Suprapubic skin (tissue), 4 donors: ENCODE measurements at regions not wholly inside any gene's neighbourhood (a gene's known extent, or its start where the extent isn't known, plus 50 kb on each side); places are given as distances from the start of the nearest gene placed in this dataset.
A peak's percentile ranks its signal among the peaks of the same experiment; 100 is the strongest.

Experiments used
- DNase-seq, 2 donors: peaks; one replicate each; pipeline ENCODE4 v3.0.0-alpha.2; 2019; ENCODE audit warnings: low spot score in 2 of 2
- H3K27ac ChIP-seq: fragments of 200-600 bp; sonication (generic); one replicate; pipeline ENCODE4 v1.5.1; 2019
- H3K27me3 ChIP-seq: fragments of 200-600 bp; sonication (generic); one replicate; pipeline ENCODE4 v1.5.1; 2019
- H3K36me3 ChIP-seq: fragments of 200-600 bp; sonication (generic); one replicate; pipeline ENCODE4 v1.5.1; 2019
- H3K4me1 ChIP-seq: fragments of 200-600 bp; sonication (generic); one replicate; pipeline ENCODE4 v1.5.1; 2019
- H3K4me3 ChIP-seq: fragments of 200-600 bp; sonication (generic); one replicate; pipeline ENCODE4 v1.5.1; 2019; ENCODE audit warnings: mild to moderate bottlenecking
- H3K9me3 ChIP-seq: fragments of 200-600 bp; sonication (generic); one replicate; pipeline ENCODE4 v1.5.1; 2019
- CTCF ChIP-seq, 2 donors: fragments of 200-600 bp in 1 of 2; fragments of 450-650 bp in 1 of 2; sonication (generic) in 1 of 2; IDR thresholded peaks; one replicate each; pipeline ENCODE4 v1.5.1; 2016 to 2019; ENCODE audit warnings: antibody characterized with exemption in 2 of 2, mild to moderate bottlenecking in 1 of 2, moderate library complexity in 1 of 2
- EP300 ChIP-seq: sonication (generic); formaldehyde crosslinking; IDR thresholded peaks from one replicate; pipeline ENCODE4 v1.6.1; 2017; ENCODE audit warnings: antibody characterized with exemption
- POLR2A ChIP-seq, 2 donors: fragments of 450-650 bp; IDR thresholded peaks; one replicate each; pipeline ENCODE4 v1.6.1; 2017; ENCODE audit warnings: antibody characterized with exemption in 2 of 2, mild to moderate bottlenecking in 2 of 2, moderate library complexity in 2 of 2
- POLR2AphosphoS5 ChIP-seq, 3 donors: sonication (generic); formaldehyde crosslinking; IDR thresholded peaks; one replicate each; pipeline ENCODE4 v1.6.1; 2017; ENCODE audit warnings: antibody characterized with exemption in 3 of 3
- WGBS: methylation state at CpG from one replicate; pipeline ENCODE4 v1.1.5; 2018; 5-methylcytosine and 5-hydroxymethylcytosine counted together

GRCh38 chr1:30512914-30513265 is 210.5 kb downstream of the MATN1 start:
- DNase-seq: peak in 1 of 2 donors; percentile 54

GRCh38 chr1:30511991-30512913 is 211.1 kb downstream of the MATN1 start:
- TF ChIP-seq CTCF (IDR thresholded peaks at IDR 0.05) (no peak), EP300 (no peak), POLR2A (IDR thresholded peaks at IDR 0.05) (no peak), POLR2AphosphoS5 (IDR thresholded peaks at IDR 0.05) (no peak)
- no peak overlapping the region for H3K27ac ChIP-seq
- DNase-seq: peak; percentile 53 to 68

More at GRCh38 chr1:30512914-30513265, 210.5 kb downstream of the MATN1 start:
- WGBS: 89% methylated on average over 8 of the region's 9 CpGs
- TF ChIP-seq CTCF (IDR thresholded peaks at IDR 0.05) (no peak), EP300 (no peak), POLR2A (IDR thresholded peaks at IDR 0.05) (no peak), POLR2AphosphoS5 (IDR thresholded peaks at IDR 0.05) (no peak)
- Histone ChIP-seq H3K4me1 (no peaks in the 10 kb centered on the region), H3K27ac (no peak overlapping the region), H3K4me3 (no peak overlapping the region), H3K9me3 (no peaks in the 10 kb centered on the region), H3K36me3 (no peaks in the 10 kb centered on the region), H3K27me3 (peaks cover 8% of the 10 kb centered on the region)

GRCh38 chr1:30511563-30511962 is 211.8 kb downstream of the MATN1 start:
- DNase-seq: peak in 1 of 2 donors; percentile 54
- 66% methylated on average over 6 of the region's 6 CpGs for WGBS

More at GRCh38 chr1:30511991-30512913, 211.1 kb downstream of the MATN1 start:
- Histone ChIP-seq H3K4me1 (no peaks in the 10 kb centered on the region), H3K4me3 (no peak overlapping the region), H3K36me3 (no peaks in the 10 kb centered on the region), H3K27me3 (peaks cover 8% of the 10 kb centered on the region), H3K9me3 (no peaks in the 10 kb centered on the region)
- WGBS: 63% methylated on average over 10 of the region's 18 CpGs

GRCh38 chr1:30511106-30511505 is 212.3 kb downstream of the MATN1 start:
- DNase-seq: peak in 1 of 2 donors; percentile 8
- Histone ChIP-seq H3K4me1 (no peaks in the 10 kb centered on the region), H3K36me3 (no peaks in the 10 kb centered on the region), H3K27me3 (peaks cover 8% of the 10 kb centered on the region), H3K4me3 (no peak overlapping the region), H3K27ac (no peak overlapping the region), H3K9me3 (no peaks in the 10 kb centered on the region)
- no peak for TF ChIP-seq EP300
- no peak for TF ChIP-seq CTCF (IDR thresholded peaks at IDR 0.05)
- TF ChIP-seq POLR2AphosphoS5 (IDR thresholded peaks at IDR 0.05): no peak
- TF ChIP-seq POLR2A (IDR thresholded peaks at IDR 0.05): no peak
- WGBS: 84% methylated on average over 5 of the region's 5 CpGs

More at GRCh38 chr1:30511563-30511962, 211.8 kb downstream of the MATN1 start:
- H3K27me3 ChIP-seq: peaks cover 8% of the 10 kb centered on the region
- H3K27ac ChIP-seq: no peak overlapping the region
- H3K4me1 ChIP-seq: no peaks in the 10 kb centered on the region
- no peak for TF ChIP-seq CTCF (IDR thresholded peaks at IDR 0.05)
- no peak for TF ChIP-seq POLR2A (IDR thresholded peaks at IDR 0.05)
- no peak for TF ChIP-seq POLR2AphosphoS5 (IDR thresholded peaks at IDR 0.05)
- no peak for TF ChIP-seq EP300
- no peaks in the 10 kb centered on the region for H3K36me3 ChIP-seq
- H3K4me3 ChIP-seq: no peak overlapping the region
- no peaks in the 10 kb centered on the region for H3K9me3 ChIP-seq

GRCh38 chr1:30509670-30510069 is 213.7 kb downstream of the MATN1 start:
- WGBS: 59% methylated on average over 1 of the region's 1 CpG
- H3K27ac ChIP-seq: no peak overlapping the region
- no peak overlapping the region for H3K4me3 ChIP-seq
- no peak for DNase-seq
- no peaks in the 10 kb centered on the region for H3K36me3 ChIP-seq
- H3K27me3 ChIP-seq: peaks cover 8% of the 10 kb centered on the region
- H3K9me3 ChIP-seq: no peaks in the 10 kb centered on the region
- TF ChIP-seq CTCF (IDR thresholded peaks at IDR 0.05) (no peak), POLR2A (IDR thresholded peaks at IDR 0.05) (no peak), EP300 (no peak), POLR2AphosphoS5 (IDR thresholded peaks at IDR 0.05) (no peak)
- H3K4me1 ChIP-seq: no peaks in the 10 kb centered on the region
